Rectal smooth muscle tissue (tissue), 1 donor: ENCODE measurements at regions not wholly inside any gene's neighbourhood (a gene's known extent, or its start where the extent isn't known, plus 50 kb on each side); places are given as distances from the start of the nearest gene placed in this dataset.
"Not testable (repeated sequence)": the region's sequence is repeated elsewhere in the genome, so short reads cannot be mapped to it uniquely, and the experiment has no call there.

ENCODE experiments used
- H3K27ac ChIP-seq: one replicate; pipeline ENCODE4 v1.7.0; 2013; ENCODE audit warnings: low read depth, low read length, inconsistent platforms
- H3K27me3 ChIP-seq: one replicate; pipeline ENCODE4 v1.7.0; 2013; ENCODE audit warnings: low read length; ENCODE audit not compliant: control insufficient read depth, insufficient read depth
- H3K36me3 ChIP-seq: one replicate; pipeline ENCODE4 v1.7.0; 2013; ENCODE audit warnings: low read length; ENCODE audit not compliant: control insufficient read depth, insufficient read depth
- H3K4me1 ChIP-seq: one replicate; pipeline ENCODE4 v1.7.0; 2013; ENCODE audit warnings: low read length; ENCODE audit not compliant: control insufficient read depth, insufficient read depth
- H3K4me3 ChIP-seq: one replicate; pipeline ENCODE4 v1.7.0; 2013; ENCODE audit warnings: low read length
- H3K9ac ChIP-seq: one replicate; pipeline ENCODE4 v1.7.0; 2013; ENCODE audit warnings: low read length

- H3K4me3 ChIP-seq, result no peak overlapping the region
- H3K4me1 ChIP-seq, result no peaks in the 10 kb centered on the region
- H3K27ac ChIP-seq, result no peak overlapping the region
- H3K27me3 ChIP-seq, result no peaks in the 10 kb centered on the region
- H3K36me3 ChIP-seq, result no peaks in the 10 kb centered on the region
- no peak overlapping the region for H3K9ac ChIP-seq
Observed at GRCh38 chr9:27800159-27800558, 226.9 kb upstream of the C9orf72 start.

- no peaks in the 10 kb centered on the region for H3K27me3 ChIP-seq
- H3K27ac ChIP-seq, result no peak overlapping the region
- H3K4me1 ChIP-seq, result no peaks in the 10 kb centered on the region
- H3K9ac ChIP-seq, result no peak overlapping the region
- no peak overlapping the region for H3K4me3 ChIP-seq
- H3K36me3 ChIP-seq, result no peaks in the 10 kb centered on the region
Observed at GRCh38 chr9:27800692-27801370, 227.6 kb upstream of the C9orf72 start.

GRCh38 chr9:27801545-27801944 is 228.3 kb upstream of the C9orf72 start:
- no peak overlapping the region for H3K9ac ChIP-seq
- H3K4me1 ChIP-seq, result no peaks in the 10 kb centered on the region

GRCh38 chr9:27802418-27802817 is 229.1 kb upstream of the C9orf72 start:
- H3K36me3 ChIP-seq, result no peaks in the 10 kb centered on the region
- H3K27me3 ChIP-seq, result no peaks in the 10 kb centered on the region
- no peak overlapping the region for H3K9ac ChIP-seq
- H3K27ac ChIP-seq, result no peak overlapping the region
- H3K4me1 ChIP-seq, result no peaks in the 10 kb centered on the region
- no peak overlapping the region for H3K4me3 ChIP-seq

More at GRCh38 chr9:27801545-27801944, 228.3 kb upstream of the C9orf72 start:
- Histone ChIP-seq H3K4me3 (no peak overlapping the region), H3K27ac (no peak overlapping the region), H3K27me3 (no peaks in the 10 kb centered on the region), H3K36me3 (no peaks in the 10 kb centered on the region)

GRCh38 chr9:27808864-27809263 is 235.6 kb upstream of the C9orf72 start:
- H3K4me1 ChIP-seq, result no peaks in the 10 kb centered on the region
- H3K36me3 ChIP-seq, result no peaks in the 10 kb centered on the region
- H3K27ac ChIP-seq, result no peak overlapping the region
- H3K9ac ChIP-seq, result no peak overlapping the region
- H3K27me3 ChIP-seq, result no peaks in the 10 kb centered on the region
- H3K4me3 ChIP-seq, result no peak overlapping the region

GRCh38 chr9:27817747-27818146 is 244.5 kb upstream of the C9orf72 start:
- Histone ChIP-seq H3K4me1 (no peaks in the 10 kb centered on the region), H3K4me3 (no peak overlapping the region), H3K27ac (no peak overlapping the region), H3K9ac (no peak overlapping the region), H3K27me3 (no peaks in the 10 kb centered on the region), H3K36me3 (no peaks in the 10 kb centered on the region)

- no peaks in the 10 kb centered on the region for H3K36me3 ChIP-seq
- H3K4me3 ChIP-seq, result no peak overlapping the region
- no peak overlapping the region for H3K9ac ChIP-seq
- H3K27ac ChIP-seq, result no peak overlapping the region
- H3K27me3 ChIP-seq, result no peaks in the 10 kb centered on the region
- H3K4me1 ChIP-seq, result no peaks in the 10 kb centered on the region
Observed at GRCh38 chr9:27818348-27818747, 245.1 kb upstream of the C9orf72 start.

- H3K9ac ChIP-seq, result no peak overlapping the region
- no peaks in the 10 kb centered on the region for H3K27me3 ChIP-seq
- no peak overlapping the region for H3K4me3 ChIP-seq
- H3K27ac ChIP-seq, result no peak overlapping the region
- no peaks in the 10 kb centered on the region for H3K4me1 ChIP-seq
- H3K36me3 ChIP-seq, result no peaks in the 10 kb centered on the region
Observed at GRCh38 chr9:27828908-27829307, 255.6 kb upstream of the C9orf72 start.

- no peak overlapping the region for H3K27ac ChIP-seq
- no peak overlapping the region for H3K4me3 ChIP-seq
- no peaks in the 10 kb centered on the region for H3K36me3 ChIP-seq
- no peaks in the 10 kb centered on the region for H3K27me3 ChIP-seq
- no peak overlapping the region for H3K9ac ChIP-seq
- no peaks in the 10 kb centered on the region for H3K4me1 ChIP-seq
Observed at GRCh38 chr9:27829621-27830020, 256.3 kb upstream of the C9orf72 start.

- not testable (repeated sequence) for H3K27me3 ChIP-seq, H3K36me3 ChIP-seq, H3K9ac ChIP-seq, H3K4me3 ChIP-seq, H3K4me1 ChIP-seq, H3K27ac ChIP-seq
Observed at GRCh38 chr9:27832108-27832507, 258.8 kb upstream of the C9orf72 start.

- H3K36me3 ChIP-seq, result no peaks in the 10 kb centered on the region
- no peaks in the 10 kb centered on the region for H3K4me1 ChIP-seq
- H3K27ac ChIP-seq, result no peak overlapping the region
- H3K9ac ChIP-seq, result no peak overlapping the region
- no peak overlapping the region for H3K4me3 ChIP-seq
- H3K27me3 ChIP-seq, result no peaks in the 10 kb centered on the region
Observed at GRCh38 chr9:27835286-27835685, 262.0 kb upstream of the C9orf72 start.

GRCh38 chr9:27835746-27836145 is 262.5 kb upstream of the C9orf72 start:
- Histone ChIP-seq H3K9ac (no peak overlapping the region), H3K4me3 (no peak overlapping the region)

GRCh38 chr9:27836661-27837401 is 263.6 kb upstream of the C9orf72 start:
- Histone ChIP-seq H3K4me3 (no peak overlapping the region), H3K9ac (no peak overlapping the region), H3K27me3 (no peaks in the 10 kb centered on the region), H3K4me1 (no peaks in the 10 kb centered on the region), H3K36me3 (no peaks in the 10 kb centered on the region), H3K27ac (no peak overlapping the region)

More at GRCh38 chr9:27835746-27836145, 262.5 kb upstream of the C9orf72 start:
- no peaks in the 10 kb centered on the region for H3K36me3 ChIP-seq
- no peaks in the 10 kb centered on the region for H3K4me1 ChIP-seq
- no peaks in the 10 kb centered on the region for H3K27me3 ChIP-seq
- no peak overlapping the region for H3K27ac ChIP-seq
